Stimulated activated CD4-positive, alpha-beta T cell treated with anti-CD3 and anti-CD28 coated beads, Interleukin-2, amount 100 ng/mL, for 4 hours (primary cell): ENCODE measurements at regions not wholly inside any gene's neighbourhood (a gene's known extent, or its start where the extent isn't known, plus 50 kb on each side); places are given as distances from the start of the nearest gene placed in this dataset.

Source experiments
- DNase-seq: peaks from one replicate; pipeline ENCODE4 v3.0.0-alpha.2; 2020; ENCODE audit warnings: low read depth

- no peak for DNase-seq
Measured at GRCh38 chr9:18393340-18394130, 80.4 kb upstream of the ADAMTSL1 start.

GRCh38 chr9:18394847-18395351 is 79.1 kb upstream of the ADAMTSL1 start:
- DNase-seq, result no peak

- DNase-seq, result no peak
Measured at GRCh38 chr9:18396102-18396728, 77.7 kb upstream of the ADAMTSL1 start.

GRCh38 chr9:18397076-18397475 is 76.9 kb upstream of the ADAMTSL1 start:
- no peak for DNase-seq

- no peak for DNase-seq
Measured at GRCh38 chr9:18398038-18398437, 75.9 kb upstream of the ADAMTSL1 start.

GRCh38 chr9:18404434-18405029 is 69.4 kb upstream of the ADAMTSL1 start:
- DNase-seq, result no peak

- DNase-seq, result no peak
Measured at GRCh38 chr9:18405240-18405639, 68.7 kb upstream of the ADAMTSL1 start.

- no peak for DNase-seq
Measured at GRCh38 chr9:18410983-18411382, 63.0 kb upstream of the ADAMTSL1 start.

GRCh38 chr9:18421391-18421790 is 52.6 kb upstream of the ADAMTSL1 start:
- DNase-seq, result no peak

GRCh38 chr9:18422296-18423036 is 51.5 kb upstream of the ADAMTSL1 start:
- no peak for DNase-seq

- no peak for DNase-seq
Measured at GRCh38 chr9:18423791-18424531, 50.0 kb upstream of the ADAMTSL1 start.
